ENCODE measurements at regions not wholly inside any gene's neighbourhood (a gene's known extent, or its start where the extent isn't known, plus 50 kb on each side); places are given as distances from the start of the nearest gene placed in this dataset.

DNA sequence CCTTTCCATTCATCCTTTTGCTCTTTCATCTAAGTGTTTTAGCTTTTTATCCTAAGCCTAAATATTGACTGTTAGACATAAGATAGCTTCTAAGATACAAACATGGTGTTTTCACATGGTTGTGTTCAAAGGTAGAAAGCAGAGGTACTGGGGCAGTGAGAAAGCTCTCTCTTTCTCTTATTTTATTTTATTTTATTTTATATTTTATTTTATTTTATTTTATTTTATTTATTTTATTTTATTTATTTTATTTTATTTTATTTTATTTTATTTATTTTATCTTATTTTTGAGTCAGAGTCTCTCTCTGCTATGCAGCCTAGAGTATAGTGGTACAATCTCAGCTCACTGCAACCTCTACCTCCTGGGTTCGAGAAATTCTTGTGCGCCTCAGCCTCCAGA is 287.2 kb downstream of the IKZF2 start:
- Histone ChIP-seq H3K79me2 (ENCODE audit: low read length) (no peaks in the 10 kb centered on the region), H3K4me1 (ENCODE audit: low read length) (no peaks in the 10 kb centered on the region), H3K4me3 (ENCODE audit: low read length) (no peak overlapping the region), H2AFZ (ENCODE audit: low read depth, low read length) (no peak overlapping the region), H3K36me3 (replicated peaks; ENCODE audit: low read depth, low read length) (peaks cover 5% of the 10 kb centered on the region), H4K20me1 (ENCODE audit: insufficient read depth, low read length) (no peaks in the 10 kb centered on the region), H3K27ac (ENCODE audit: low read length) (no peak overlapping the region), H3K4me2 (ENCODE audit: low read length) (no peak overlapping the region), H3K9ac (ENCODE audit: low read length) (no peak overlapping the region), H3K9me3 (ENCODE audit: insufficient read depth, low read length) (peaks cover 9% of the 10 kb centered on the region), H3K27me3 (ENCODE audit: low read depth, low read length) (no peaks in the 10 kb centered on the region)
- TF ChIP-seq, protein P1, sequence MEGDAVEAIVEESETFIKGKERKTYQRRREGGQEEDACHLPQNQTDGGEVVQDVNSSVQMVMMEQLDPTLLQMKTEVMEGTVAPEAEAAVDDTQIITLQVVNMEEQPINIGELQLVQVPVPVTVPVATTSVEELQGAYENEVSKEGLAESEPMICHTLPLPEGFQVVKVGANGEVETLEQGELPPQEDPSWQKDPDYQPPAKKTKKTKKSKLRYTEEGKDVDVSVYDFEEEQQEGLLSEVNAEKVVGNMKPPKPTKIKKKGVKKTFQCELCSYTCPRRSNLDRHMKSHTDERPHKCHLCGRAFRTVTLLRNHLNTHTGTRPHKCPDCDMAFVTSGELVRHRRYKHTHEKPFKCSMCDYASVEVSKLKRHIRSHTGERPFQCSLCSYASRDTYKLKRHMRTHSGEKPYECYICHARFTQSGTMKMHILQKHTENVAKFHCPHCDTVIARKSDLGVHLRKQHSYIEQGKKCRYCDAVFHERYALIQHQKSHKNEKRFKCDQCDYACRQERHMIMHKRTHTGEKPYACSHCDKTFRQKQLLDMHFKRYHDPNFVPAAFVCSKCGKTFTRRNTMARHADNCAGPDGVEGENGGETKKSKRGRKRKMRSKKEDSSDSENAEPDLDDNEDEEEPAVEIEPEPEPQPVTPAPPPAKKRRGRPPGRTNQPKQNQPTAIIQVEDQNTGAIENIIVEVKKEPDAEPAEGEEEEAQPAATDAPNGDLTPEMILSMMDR (IDR thresholded peaks at IDR 0.05; ENCODE audit: low read depth, low read length) = no peak
- TF ChIP-seq EZH2phosphoT487 (IDR thresholded peaks at IDR 0.05; ENCODE audit: low read depth) = no peak

DNA sequence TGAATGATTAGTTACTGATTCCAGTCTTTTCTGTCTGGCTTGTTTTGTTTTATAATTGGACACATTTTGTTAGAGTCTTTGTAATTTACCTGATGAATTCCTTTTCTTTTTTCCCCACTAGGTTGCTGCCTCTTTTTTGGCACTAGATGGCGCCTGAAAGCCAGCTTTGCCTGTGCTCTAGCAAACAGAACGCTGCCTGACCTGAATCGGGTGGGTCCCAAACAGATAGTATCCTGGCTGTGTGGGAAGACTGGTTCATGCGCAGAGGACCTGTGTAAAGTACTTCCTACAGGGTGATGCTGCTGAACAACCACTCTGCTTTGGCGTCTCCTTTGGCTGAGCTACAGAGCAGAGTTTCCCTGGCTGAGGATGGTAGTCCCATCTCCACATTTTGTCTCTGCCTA is 288.2 kb downstream of the IKZF2 start:
- Histone ChIP-seq H3K4me1 (ENCODE audit: low read length) (no peaks in the 10 kb centered on the region), H3K4me3 (ENCODE audit: low read length) (no peak overlapping the region), H3K4me2 (ENCODE audit: low read length) (no peak overlapping the region), H3K9me3 (ENCODE audit: insufficient read depth, low read length) (peaks cover 9% of the 10 kb centered on the region), H2AFZ (ENCODE audit: low read depth, low read length) (no peak overlapping the region), H3K36me3 (replicated peaks; ENCODE audit: low read depth, low read length) (peaks cover 5% of the 10 kb centered on the region), H4K20me1 (ENCODE audit: insufficient read depth, low read length) (no peaks in the 10 kb centered on the region), H3K9ac (ENCODE audit: low read length) (no peak overlapping the region), H3K79me2 (ENCODE audit: low read length) (no peaks in the 10 kb centered on the region), H3K27ac (ENCODE audit: low read length) (no peak overlapping the region), H3K27me3 (ENCODE audit: low read depth, low read length) (no peaks in the 10 kb centered on the region)
- TF ChIP-seq EZH2phosphoT487 (IDR thresholded peaks at IDR 0.05; ENCODE audit: low read depth) = no peak
- TF ChIP-seq, protein P1 (IDR thresholded peaks at IDR 0.05; ENCODE audit: low read depth, low read length) = peak; percentile 79

DNA sequence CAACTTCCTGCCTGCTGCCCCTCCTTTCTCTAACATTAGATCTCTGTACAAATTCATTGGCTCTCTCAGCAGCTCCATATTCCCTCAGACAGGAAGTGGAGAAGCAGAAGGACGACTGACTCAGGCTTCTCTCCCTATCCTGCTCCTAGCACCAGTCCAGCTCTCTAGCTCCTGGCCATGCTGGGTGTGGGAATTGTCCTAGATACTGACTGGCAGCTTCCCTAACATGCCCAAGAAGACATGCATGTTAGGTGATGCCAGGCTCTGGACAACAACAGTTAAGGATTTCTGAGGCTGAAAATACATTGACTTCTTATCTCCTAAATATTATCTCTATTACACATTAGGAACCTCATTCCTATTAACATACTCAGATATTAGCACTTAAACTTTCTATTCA is 292.9 kb downstream of the IKZF2 start:
- Histone ChIP-seq H3K79me2 (ENCODE audit: low read length) (no peaks in the 10 kb centered on the region), H3K27me3 (ENCODE audit: low read depth, low read length) (no peaks in the 10 kb centered on the region), H4K20me1 (ENCODE audit: insufficient read depth, low read length) (no peaks in the 10 kb centered on the region), H2AFZ (ENCODE audit: low read depth, low read length) (no peak overlapping the region), H3K4me1 (ENCODE audit: low read length) (no peaks in the 10 kb centered on the region), H3K4me2 (ENCODE audit: low read length) (no peak overlapping the region), H3K36me3 (replicated peaks; ENCODE audit: low read depth, low read length) (peaks cover 5% of the 10 kb centered on the region), H3K4me3 (ENCODE audit: low read length) (no peak overlapping the region), H3K9ac (ENCODE audit: low read length) (no peak overlapping the region), H3K27ac (ENCODE audit: low read length) (no peak overlapping the region), H3K9me3 (ENCODE audit: insufficient read depth, low read length) (peaks cover 9% of the 10 kb centered on the region)
- TF ChIP-seq EZH2phosphoT487 (IDR thresholded peaks at IDR 0.05; ENCODE audit: low read depth) = no peak
- TF ChIP-seq, protein P1 (IDR thresholded peaks at IDR 0.05; ENCODE audit: low read depth, low read length) = no peak

DNA sequence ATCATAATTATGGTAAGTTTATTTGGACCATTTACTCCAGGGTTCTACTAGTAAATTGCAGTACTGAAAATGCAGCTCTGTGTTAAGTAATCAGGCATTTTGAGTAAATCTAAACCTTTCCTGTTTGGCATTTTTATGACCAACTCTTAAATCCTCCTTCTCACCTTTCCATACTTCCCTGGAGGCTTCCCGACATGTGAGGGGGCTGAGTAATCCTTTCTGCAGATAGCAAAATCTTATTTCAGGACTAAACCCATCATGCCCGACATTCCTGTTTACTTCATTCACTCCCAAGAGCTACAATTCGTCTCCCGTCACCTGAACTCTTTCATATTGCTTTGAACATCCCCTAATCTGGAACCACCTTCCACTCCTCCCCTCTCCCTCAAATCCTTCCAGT is 296.6 kb downstream of the IKZF2 start:
- TF ChIP-seq EZH2phosphoT487 (IDR thresholded peaks at IDR 0.05; ENCODE audit: low read depth) = no peak
- TF ChIP-seq, protein P1 (IDR thresholded peaks at IDR 0.05; ENCODE audit: low read depth, low read length) = no peak
- no peaks in the 10 kb centered on the region for H4K20me1 ChIP-seq (ENCODE audit: insufficient read depth, low read length)

More for the DNA sequence above, 296.6 kb downstream of the IKZF2 start:
- Histone ChIP-seq H3K4me2 (ENCODE audit: low read length) (no peak overlapping the region), H3K4me3 (ENCODE audit: low read length) (no peak overlapping the region), H3K4me1 (ENCODE audit: low read length) (no peaks in the 10 kb centered on the region), H3K79me2 (ENCODE audit: low read length) (no peaks in the 10 kb centered on the region), H3K27ac (ENCODE audit: low read length) (no peak overlapping the region), H2AFZ (ENCODE audit: low read depth, low read length) (no peak overlapping the region), H3K9me3 (ENCODE audit: insufficient read depth, low read length) (no peaks in the 10 kb centered on the region), H3K36me3 (replicated peaks; ENCODE audit: low read depth, low read length) (no peaks in the 10 kb centered on the region), H3K27me3 (ENCODE audit: low read depth, low read length) (no peaks in the 10 kb centered on the region), H3K9ac (ENCODE audit: low read length) (no peak overlapping the region)

All from OCI-LY3 (cell line).